ENCODE measurements at regions not wholly inside any gene's neighbourhood (a gene's known extent, or its start where the extent isn't known, plus 50 kb on each side); places are given as distances from the start of the nearest gene placed in this dataset.

- Histone ChIP-seq H3K4me3 (no peak overlapping the region), H3K36me3 (no peaks in the 10 kb centered on the region), H3K27me3 (0 out of 2 replicates have a peak, but pooled peaks cover 2% of the 10 kb centered on the region), H3K9me3 (no peaks in the 10 kb centered on the region; the same call in 1 of the 2 replicates)
- no peak for DNase-seq
Observed at GRCh38 chr15:47824147-47824546, 106.8 kb downstream of the SEMA6D start.

- Histone ChIP-seq H3K4me3 (no peak overlapping the region), H3K9me3 (no peaks in the 10 kb centered on the region), H3K27me3 (0 out of 2 replicates have a peak, but pooled peaks cover 2% of the 10 kb centered on the region), H3K36me3 (no peaks in the 10 kb centered on the region)
- no peak for DNase-seq
Observed at GRCh38 chr15:47829667-47830066, 112.4 kb downstream of the SEMA6D start.

- no peaks in the 10 kb centered on the region for H3K36me3 ChIP-seq
- DNase-seq: no peak
- H3K4me3 ChIP-seq: no peak overlapping the region
- H3K9me3 ChIP-seq: no peaks in the 10 kb centered on the region
- H3K27me3 ChIP-seq: no peaks in the 10 kb centered on the region
Observed at GRCh38 chr15:47834093-47834492, 116.8 kb downstream of the SEMA6D start.

GRCh38 chr15:47839233-47839825 lies 122.0 kb downstream of the SEMA6D start:
- DNase-seq: no peak
- H3K36me3 ChIP-seq: no peaks in the 10 kb centered on the region
- no peaks in the 10 kb centered on the region for H3K27me3 ChIP-seq
- H3K9me3 ChIP-seq: no peaks in the 10 kb centered on the region
- H3K4me3 ChIP-seq: no peak overlapping the region

GRCh38 chr15:47843124-47843663 lies 125.9 kb downstream of the SEMA6D start:
- no peak for DNase-seq
- no peaks in the 10 kb centered on the region for H3K9me3 ChIP-seq
- no peak overlapping the region for H3K4me3 ChIP-seq
- no peaks in the 10 kb centered on the region for H3K27me3 ChIP-seq
- no peaks in the 10 kb centered on the region for H3K36me3 ChIP-seq

GRCh38 chr15:47844437-47844836 lies 127.1 kb downstream of the SEMA6D start:
- no peak for DNase-seq
- Histone ChIP-seq H3K36me3 (no peaks in the 10 kb centered on the region), H3K4me3 (no peak overlapping the region), H3K27me3 (no peaks in the 10 kb centered on the region), H3K9me3 (no peaks in the 10 kb centered on the region)

GRCh38 chr15:47846128-47846868 lies 129.0 kb downstream of the SEMA6D start:
- no peak for DNase-seq
- H3K4me3 ChIP-seq: no peak overlapping the region

GRCh38 chr15:47846876-47847275 lies 129.6 kb downstream of the SEMA6D start:
- Histone ChIP-seq H3K27me3 (no peaks in the 10 kb centered on the region), H3K9me3 (no peaks in the 10 kb centered on the region), H3K36me3 (no peaks in the 10 kb centered on the region), H3K4me3 (no peak overlapping the region)
- DNase-seq: no peak

More at GRCh38 chr15:47846128-47846868, 129.0 kb downstream of the SEMA6D start:
- Histone ChIP-seq H3K27me3 (no peaks in the 10 kb centered on the region), H3K9me3 (no peaks in the 10 kb centered on the region), H3K36me3 (no peaks in the 10 kb centered on the region)

- Histone ChIP-seq H3K36me3 (no peaks in the 10 kb centered on the region), H3K4me3 (no peak overlapping the region), H3K9me3 (no peaks in the 10 kb centered on the region), H3K27me3 (no peaks in the 10 kb centered on the region)
- no peak for DNase-seq
Observed at GRCh38 chr15:47856071-47856470, 138.8 kb downstream of the SEMA6D start.

GRCh38 chr15:47857014-47857775 lies 139.9 kb downstream of the SEMA6D start:
- H3K36me3 ChIP-seq: no peaks in the 10 kb centered on the region
- no peak overlapping the region for H3K4me3 ChIP-seq
- H3K9me3 ChIP-seq: no peaks in the 10 kb centered on the region
- no peak for DNase-seq
- H3K27me3 ChIP-seq: no peaks in the 10 kb centered on the region

GRCh38 chr15:47857776-47858167 lies 140.5 kb downstream of the SEMA6D start:
- Histone ChIP-seq H3K4me3 (no peak overlapping the region), H3K27me3 (no peaks in the 10 kb centered on the region), H3K36me3 (no peaks in the 10 kb centered on the region), H3K9me3 (no peaks in the 10 kb centered on the region)
- no peak for DNase-seq

- Histone ChIP-seq H3K27me3 (no peaks in the 10 kb centered on the region), H3K9me3 (no peaks in the 10 kb centered on the region), H3K4me3 (no peak overlapping the region), H3K36me3 (no peaks in the 10 kb centered on the region)
- DNase-seq: no peak
Observed at GRCh38 chr15:47861111-47861903, 144.0 kb downstream of the SEMA6D start.

GRCh38 chr15:47862402-47862801 lies 145.1 kb downstream of the SEMA6D start:
- Histone ChIP-seq H3K4me3 (no peak overlapping the region), H3K9me3 (no peaks in the 10 kb centered on the region), H3K36me3 (no peaks in the 10 kb centered on the region), H3K27me3 (no peaks in the 10 kb centered on the region)
- DNase-seq: no peak

GRCh38 chr15:47866446-47866845 lies 149.1 kb downstream of the SEMA6D start:
- no peaks in the 10 kb centered on the region for H3K9me3 ChIP-seq
- DNase-seq: peak; percentile 26
- no peaks in the 10 kb centered on the region for H3K27me3 ChIP-seq
- no peaks in the 10 kb centered on the region for H3K36me3 ChIP-seq
- no peak overlapping the region for H3K4me3 ChIP-seq

- H3K27me3 ChIP-seq: no peaks in the 10 kb centered on the region
- DNase-seq: no peak
- no peak overlapping the region for H3K4me3 ChIP-seq
- no peaks in the 10 kb centered on the region for H3K9me3 ChIP-seq
- H3K36me3 ChIP-seq: no peaks in the 10 kb centered on the region
Observed at GRCh38 chr15:47870300-47870955, 153.1 kb downstream of the SEMA6D start.

- peak; percentile 81 for DNase-seq
- Histone ChIP-seq H3K36me3 (no peaks in the 10 kb centered on the region), H3K9me3 (no peaks in the 10 kb centered on the region), H3K4me3 (no peak overlapping the region), H3K27me3 (no peaks in the 10 kb centered on the region)
Observed at GRCh38 chr15:47870956-47871625, 153.8 kb downstream of the SEMA6D start.

Measured in MG63 (cell line).